GM21515 (cell line): ENCODE measurements at regions not wholly inside any gene's neighbourhood (a gene's known extent, or its start where the extent isn't known, plus 50 kb on each side); places are given as distances from the start of the nearest gene placed in this dataset.

Experiments
- ATAC-seq: cut with Tn5 transposase; IDR thresholded peaks from one replicate; pipeline ENCODE4 v1.9.1; 2021; ENCODE audit not compliant: unreplicated experiment

GRCh38 chr1:194230351-194231144 lies 1044.1 kb upstream of the B3GALT2 start:
- no peak for ATAC-seq

GRCh38 chr1:194228427-194228826 lies 1042.0 kb upstream of the B3GALT2 start:
- no peak for ATAC-seq

- ATAC-seq, result no peak
These were observed 1040.7 kb upstream of the B3GALT2 start for GRCh38 chr1:194227161-194227560.

- peak; percentile 87 for ATAC-seq
These were observed 1039.4 kb upstream of the B3GALT2 start for GRCh38 chr1:194225821-194226220.

GRCh38 chr1:194223596-194223995 lies 1037.2 kb upstream of the B3GALT2 start:
- no peak for ATAC-seq

GRCh38 chr1:194215448-194215847 lies 1029.0 kb upstream of the B3GALT2 start:
- ATAC-seq, result no peak

GRCh38 chr1:194214735-194215134 lies 1028.3 kb upstream of the B3GALT2 start:
- ATAC-seq, result no peak

GRCh38 chr1:194209920-194210319 lies 1023.5 kb upstream of the B3GALT2 start:
- no peak for ATAC-seq

- ATAC-seq, result no peak
These were observed 1022.3 kb upstream of the B3GALT2 start for GRCh38 chr1:194208674-194209073.

GRCh38 chr1:194196562-194196961 lies 1010.1 kb upstream of the B3GALT2 start:
- no peak for ATAC-seq

GRCh38 chr1:194194724-194195123 lies 1008.3 kb upstream of the B3GALT2 start:
- no peak for ATAC-seq

GRCh38 chr1:194184974-194185373 lies 998.6 kb upstream of the B3GALT2 start:
- no peak for ATAC-seq

- ATAC-seq, result no peak
These were observed 998.0 kb upstream of the B3GALT2 start for GRCh38 chr1:194184425-194184824.

- ATAC-seq, result no peak
These were observed 995.4 kb upstream of the B3GALT2 start for GRCh38 chr1:194181845-194182244.

GRCh38 chr1:194176212-194176611 lies 989.8 kb upstream of the B3GALT2 start:
- ATAC-seq, result no peak

- ATAC-seq, result no peak
These were observed 988.8 kb upstream of the B3GALT2 start for GRCh38 chr1:194175251-194175650.

- no peak for ATAC-seq
These were observed 988.1 kb upstream of the B3GALT2 start for GRCh38 chr1:194174528-194174927.

- ATAC-seq, result no peak
These were observed 985.2 kb upstream of the B3GALT2 start for GRCh38 chr1:194171596-194171995.

GRCh38 chr1:194167956-194168640 lies 981.7 kb upstream of the B3GALT2 start:
- ATAC-seq, result no peak

GRCh38 chr1:194164755-194165154 lies 978.3 kb upstream of the B3GALT2 start:
- ATAC-seq, result no peak

GRCh38 chr1:194161591-194161990 lies 975.2 kb upstream of the B3GALT2 start:
- ATAC-seq, result no peak

- ATAC-seq, result no peak
These were observed 973.5 kb upstream of the B3GALT2 start for GRCh38 chr1:194159941-194160340.
